Astrocyte (in vitro differentiated cells and primary cell): ENCODE measurements at regions not wholly inside any gene's neighbourhood (a gene's known extent, or its start where the extent isn't known, plus 50 kb on each side); places are given as distances from the start of the nearest gene placed in this dataset.

Experiments used
- CTCF ChIP-seq: IDR thresholded peaks from 2 replicates; pipeline ENCODE4 v1.5.1; 2011; ENCODE audit warnings: low read depth, mild to moderate bottlenecking, inconsistent platforms, low read length, moderate library complexity; ENCODE audit not compliant: insufficient read depth
- EZH2 ChIP-seq: IDR thresholded peaks from 2 replicates; pipeline ENCODE4 v1.6.1; 2012; ENCODE audit warnings: mild to moderate bottlenecking, low read length, inconsistent platforms; ENCODE audit not compliant: insufficient read depth

GRCh38 chr2:183901931-183902330 lies 696.4 kb upstream of the ZNF804A start:
- TF ChIP-seq CTCF (no peak), EZH2 (no peak)
